ENCODE measurements at regions not wholly inside any gene's neighbourhood (a gene's known extent, or its start where the extent isn't known, plus 50 kb on each side); places are given as distances from the start of the nearest gene placed in this dataset.

DNA sequence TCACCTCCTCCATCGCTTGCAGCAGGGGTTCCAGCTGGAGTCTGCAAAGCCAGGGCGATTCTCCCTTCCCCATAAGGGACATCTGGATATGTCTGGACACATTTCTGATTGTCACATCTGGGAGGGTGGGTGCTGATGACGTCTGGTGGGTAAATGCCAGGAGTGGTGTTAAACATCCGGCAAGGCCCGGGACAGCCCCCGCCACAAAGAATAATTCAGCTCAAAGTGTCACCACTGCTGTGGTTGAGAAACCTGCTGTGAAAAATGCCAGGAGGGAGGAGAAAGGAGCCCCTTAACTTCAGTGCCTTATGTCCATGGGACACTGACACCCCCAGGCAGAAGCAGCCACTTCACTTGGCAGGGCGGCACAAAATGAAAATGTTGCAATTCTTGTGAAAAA, 179.4 kb upstream of the SDK2 start:
- ATAC-seq: no peak
- Histone ChIP-seq H3K4me1 (ENCODE audit: low read depth) (peaks cover 8% of the 10 kb centered on the region), H3K4me3 (no peak overlapping the region), H3K36me3 (ENCODE audit: low read depth) (no peaks in the 10 kb centered on the region), H3K9me3 (no peaks in the 10 kb centered on the region)
- intact Hi-C loops (cut with DNase I, micrococcal nuclease): no loop called here
- TF ChIP-seq, protein P1, sequence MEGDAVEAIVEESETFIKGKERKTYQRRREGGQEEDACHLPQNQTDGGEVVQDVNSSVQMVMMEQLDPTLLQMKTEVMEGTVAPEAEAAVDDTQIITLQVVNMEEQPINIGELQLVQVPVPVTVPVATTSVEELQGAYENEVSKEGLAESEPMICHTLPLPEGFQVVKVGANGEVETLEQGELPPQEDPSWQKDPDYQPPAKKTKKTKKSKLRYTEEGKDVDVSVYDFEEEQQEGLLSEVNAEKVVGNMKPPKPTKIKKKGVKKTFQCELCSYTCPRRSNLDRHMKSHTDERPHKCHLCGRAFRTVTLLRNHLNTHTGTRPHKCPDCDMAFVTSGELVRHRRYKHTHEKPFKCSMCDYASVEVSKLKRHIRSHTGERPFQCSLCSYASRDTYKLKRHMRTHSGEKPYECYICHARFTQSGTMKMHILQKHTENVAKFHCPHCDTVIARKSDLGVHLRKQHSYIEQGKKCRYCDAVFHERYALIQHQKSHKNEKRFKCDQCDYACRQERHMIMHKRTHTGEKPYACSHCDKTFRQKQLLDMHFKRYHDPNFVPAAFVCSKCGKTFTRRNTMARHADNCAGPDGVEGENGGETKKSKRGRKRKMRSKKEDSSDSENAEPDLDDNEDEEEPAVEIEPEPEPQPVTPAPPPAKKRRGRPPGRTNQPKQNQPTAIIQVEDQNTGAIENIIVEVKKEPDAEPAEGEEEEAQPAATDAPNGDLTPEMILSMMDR (IDR thresholded peaks at IDR 0.05): no peak
- DNase-seq: no peak

DNA sequence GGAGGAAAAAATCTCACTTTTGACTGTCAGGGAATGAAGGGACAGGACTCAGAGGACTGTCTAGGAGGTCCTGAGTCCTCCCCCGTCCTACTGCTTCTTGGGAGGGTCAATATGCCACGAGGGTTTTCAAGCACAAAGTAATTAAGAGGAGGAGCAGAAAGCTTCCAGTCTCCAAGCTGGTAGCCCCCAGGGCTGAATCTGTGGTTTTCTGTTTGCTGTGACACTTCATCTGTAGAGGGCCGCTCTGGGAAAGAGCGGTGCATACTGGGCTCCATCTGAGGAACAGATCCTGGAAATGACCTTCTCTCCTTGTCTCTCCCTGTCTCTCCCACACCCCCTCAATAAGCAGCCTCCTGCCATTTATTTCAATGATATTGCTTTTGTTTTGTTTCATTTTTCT, 180.1 kb upstream of the SDK2 start:
- no peak for DNase-seq
- ATAC-seq: no peak
- TF ChIP-seq, protein P1 (IDR thresholded peaks at IDR 0.05): no peak
- H3K36me3 ChIP-seq (ENCODE audit: low read depth): no peaks in the 10 kb centered on the region
- peaks cover 8% of the 10 kb centered on the region for H3K4me1 ChIP-seq (ENCODE audit: low read depth)
- intact Hi-C loops (cut with DNase I, micrococcal nuclease): no loop called here
- no peaks in the 10 kb centered on the region for H3K9me3 ChIP-seq
- H3K4me3 ChIP-seq: no peak overlapping the region

DNA sequence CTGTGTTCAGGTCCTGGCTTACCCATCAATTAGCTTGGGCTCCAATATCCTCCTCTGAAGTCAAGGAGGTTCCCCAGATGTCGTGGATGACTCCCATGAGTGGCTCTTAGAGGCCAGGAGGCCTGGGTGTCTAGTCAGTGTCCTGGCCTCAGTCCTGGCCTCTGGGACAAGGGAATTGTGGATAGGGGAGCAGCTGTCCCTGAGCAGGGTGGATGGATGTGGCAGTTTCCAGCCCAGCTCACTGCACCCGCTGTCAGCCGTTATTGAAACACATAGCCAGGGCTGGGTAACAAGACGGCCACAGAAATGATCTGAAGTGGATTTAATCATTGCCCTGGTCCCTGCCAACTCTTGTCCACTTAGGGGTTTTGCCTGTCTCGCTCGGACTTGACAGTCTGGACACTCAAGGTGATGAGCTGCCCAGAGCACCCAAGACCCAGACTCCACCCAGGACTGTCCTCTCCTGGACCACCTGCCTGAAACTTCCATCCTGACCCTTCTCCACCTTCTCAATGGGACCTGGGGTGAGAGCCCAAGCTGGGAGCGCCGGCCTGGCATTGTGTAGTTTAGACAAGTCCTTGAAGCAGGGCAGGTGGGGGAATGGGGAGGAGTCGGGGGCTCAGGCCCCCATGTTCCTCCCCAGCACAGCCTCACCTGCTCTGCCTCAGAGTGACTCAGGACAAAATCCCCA, 182.1 kb upstream of the SDK2 start:
- H3K4me1 ChIP-seq (ENCODE audit: low read depth): peaks cover 8% of the 10 kb centered on the region
- DNase-seq (no peak), ATAC-seq (no peak)
- intact Hi-C loops (cut with DNase I, micrococcal nuclease): no loop called here
- H3K9me3 ChIP-seq: no peaks in the 10 kb centered on the region
- no peak overlapping the region for H3K4me3 ChIP-seq
- no peaks in the 10 kb centered on the region for H3K36me3 ChIP-seq (ENCODE audit: low read depth)
- TF ChIP-seq, protein P1 (IDR thresholded peaks at IDR 0.05): no peak

DNA sequence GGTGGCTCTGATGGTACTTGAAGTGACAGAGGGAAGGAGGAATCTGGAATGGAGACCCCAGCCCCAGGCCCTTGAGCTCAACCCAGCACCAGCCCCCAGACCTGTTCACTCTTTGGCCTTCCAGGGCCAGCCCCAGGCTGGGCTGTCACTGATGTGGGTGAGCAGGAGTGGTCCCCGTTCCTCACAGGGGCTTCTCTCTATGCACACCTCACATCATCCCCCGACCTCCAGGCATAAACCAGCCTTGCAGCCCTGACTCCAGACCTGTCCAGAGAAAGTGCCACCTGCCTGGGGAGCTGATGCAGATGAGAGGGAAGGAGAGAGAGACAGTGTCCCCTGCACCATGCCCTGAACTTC, 182.6 kb upstream of the SDK2 start:
- Histone ChIP-seq H3K4me3 (no peak overlapping the region), H3K9me3 (no peaks in the 10 kb centered on the region), H3K36me3 (ENCODE audit: low read depth) (no peaks in the 10 kb centered on the region), H3K4me1 (ENCODE audit: low read depth) (peaks cover 8% of the 10 kb centered on the region)
- TF ChIP-seq, protein P1 (IDR thresholded peaks at IDR 0.05): no peak
- no peak for ATAC-seq
- intact Hi-C loops (cut with DNase I, micrococcal nuclease): no loop called here
- DNase-seq: no peak

DNA sequence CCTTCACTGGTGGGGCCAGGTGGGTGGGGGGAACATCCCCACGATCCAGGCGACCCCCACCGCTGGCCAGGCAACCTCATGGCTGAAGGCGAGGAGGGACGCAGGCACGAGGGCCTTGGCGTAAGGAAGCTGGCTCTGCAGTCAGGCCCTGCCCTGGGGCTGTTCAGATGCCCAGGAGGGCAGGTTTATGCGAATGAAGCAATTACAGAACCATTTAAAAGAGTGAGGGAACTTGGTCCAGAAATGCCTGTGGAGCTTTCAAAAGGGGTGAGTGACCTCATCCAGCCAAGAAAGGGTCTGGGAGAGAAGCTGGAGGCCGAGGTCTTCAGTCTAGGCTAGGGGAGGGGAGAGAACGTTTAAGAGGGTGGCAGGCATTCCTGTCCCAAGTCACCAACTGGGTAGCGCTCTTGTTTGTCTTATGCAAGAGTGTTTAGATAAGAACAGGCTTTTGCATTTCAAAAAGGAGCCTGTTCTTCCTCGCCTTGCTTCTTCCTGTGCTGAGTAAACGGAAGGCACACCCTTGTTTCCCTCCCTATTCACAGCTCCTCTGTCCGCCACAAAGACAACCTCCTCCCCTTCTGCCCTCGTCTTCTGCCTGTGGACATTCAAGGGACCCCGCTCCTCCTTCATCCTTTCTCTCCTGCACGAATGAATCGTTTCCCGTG, 183.5 kb upstream of the SDK2 start:
- peak; percentile 89 for ATAC-seq

More for the DNA sequence above, 183.5 kb upstream of the SDK2 start:
- peak in 2 of 3 donors; percentile 14 to 40 for DNase-seq
- H3K9me3 ChIP-seq: no peaks in the 10 kb centered on the region
- intact Hi-C loops (cut with DNase I, micrococcal nuclease): no loop called here
- H3K4me3 ChIP-seq: no peak overlapping the region
- TF ChIP-seq, protein P1 (IDR thresholded peaks at IDR 0.05): no peak
- peaks cover 8% of the 10 kb centered on the region for H3K4me1 ChIP-seq (ENCODE audit: low read depth)
- no peaks in the 10 kb centered on the region for H3K36me3 ChIP-seq (ENCODE audit: low read depth)
